ENCODE measurements at regions not wholly inside any gene's neighbourhood (a gene's known extent, or its start where the extent isn't known, plus 50 kb on each side); places are given as distances from the start of the nearest gene placed in this dataset.

GRCh38 chr6:155996151-155996550 lies 540.5 kb upstream of the NOX3 start:
- Histone ChIP-seq H3K4me1 (ENCODE audit: insufficient read depth, low read length, poor library complexity, severe bottlenecking) (no peaks in the 10 kb centered on the region), H3K9me2 (ENCODE audit: insufficient read depth, low read length) (no peaks in the 10 kb centered on the region), H3K4me2 (ENCODE audit: low read length) (no peak overlapping the region), H2AFZ (ENCODE audit: low read length) (no peak overlapping the region), H3K9me3 (ENCODE audit: low read length) (no peaks in the 10 kb centered on the region), H4K20me1 (ENCODE audit: insufficient read depth, low read length) (no peaks in the 10 kb centered on the region), H3K27ac (ENCODE audit: low read depth, low read length, poor library complexity, severe bottlenecking) (no peak overlapping the region), H3K36me3 (ENCODE audit: insufficient read depth, low read length) (no peaks in the 10 kb centered on the region), H3K79me2 (ENCODE audit: insufficient read depth, low read depth, low read length) (no peaks in the 10 kb centered on the region), H3K4me3 (ENCODE audit: low read depth, low read length, poor library complexity, severe bottlenecking) (no peak overlapping the region)
- POLR2A ChIA-PET = no interaction called here
- CTCF ChIA-PET (ENCODE audit: unreplicated experiment) = no interaction called here
- no peak for DNase-seq (ENCODE audit: low spot score)
- TF ChIP-seq CTCF (conservative IDR thresholded peaks at IDR 0.05; ENCODE audit: low read length) (no peak), EZH2phosphoT487 (IDR thresholded peaks at IDR 0.05; ENCODE audit: borderline replicate concordance, low read depth, low read length) (no peak)
- intact Hi-C loops (cut with micrococcal nuclease; ENCODE audit: unreplicated experiment) = no loop called here
- no TSS peak for BruUV-seq (replicated peaks)

- no peak for TF ChIP-seq CTCF (conservative IDR thresholded peaks at IDR 0.05; ENCODE audit: low read length)
- no peak for TF ChIP-seq EZH2phosphoT487 (IDR thresholded peaks at IDR 0.05; ENCODE audit: borderline replicate concordance, low read depth, low read length)
- no peaks in the 10 kb centered on the region for H3K9me2 ChIP-seq (ENCODE audit: insufficient read depth, low read length)
- no peaks in the 10 kb centered on the region for H3K36me3 ChIP-seq (ENCODE audit: insufficient read depth, low read length)
- no peaks in the 10 kb centered on the region for H4K20me1 ChIP-seq (ENCODE audit: insufficient read depth, low read length)
- no peak overlapping the region for H3K4me3 ChIP-seq (ENCODE audit: low read depth, low read length, poor library complexity, severe bottlenecking)
- no peak overlapping the region for H3K4me2 ChIP-seq (ENCODE audit: low read length)
- H3K4me1 ChIP-seq (ENCODE audit: insufficient read depth, low read length, poor library complexity, severe bottlenecking) = no peaks in the 10 kb centered on the region
- DNase-seq (ENCODE audit: low spot score) = no peak
- CTCF ChIA-PET (ENCODE audit: unreplicated experiment) = no interaction called here
- H3K79me2 ChIP-seq (ENCODE audit: insufficient read depth, low read depth, low read length) = no peaks in the 10 kb centered on the region
- intact Hi-C loops (cut with micrococcal nuclease; ENCODE audit: unreplicated experiment) = no loop called here
- POLR2A ChIA-PET = no interaction called here
- no TSS peak for BruUV-seq (replicated peaks)
- no peak overlapping the region for H2AFZ ChIP-seq (ENCODE audit: low read length)
- no peak overlapping the region for H3K27ac ChIP-seq (ENCODE audit: low read depth, low read length, poor library complexity, severe bottlenecking)
- no peaks in the 10 kb centered on the region for H3K9me3 ChIP-seq (ENCODE audit: low read length)
These were observed 539.6 kb upstream of the NOX3 start for GRCh38 chr6:155995281-155995680.

DNA sequence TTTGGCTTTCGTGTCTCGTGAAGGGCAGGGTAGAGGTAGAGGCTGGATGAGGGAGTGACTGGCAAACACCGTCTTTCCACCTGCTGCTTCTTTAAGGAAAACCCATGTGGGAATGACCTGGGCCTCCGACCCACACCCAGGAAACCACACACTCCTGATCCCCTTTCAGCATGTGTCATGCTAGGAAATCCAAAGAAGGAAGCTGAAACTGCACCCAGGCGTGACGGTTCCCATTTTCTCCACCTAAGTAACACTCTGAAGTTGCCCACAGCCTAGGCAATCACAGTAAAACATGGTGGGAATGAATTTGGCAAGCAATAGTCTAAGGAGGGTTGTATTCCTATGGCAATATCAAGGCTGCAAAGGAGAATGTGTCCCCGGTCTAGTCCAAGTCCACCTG lies 538.4 kb upstream of the NOX3 start:
- no peak for DNase-seq (ENCODE audit: low spot score)
- Histone ChIP-seq H3K4me2 (ENCODE audit: low read length) (no peak overlapping the region), H2AFZ (ENCODE audit: low read length) (no peak overlapping the region), H3K9me2 (ENCODE audit: insufficient read depth, low read length) (no peaks in the 10 kb centered on the region), H3K79me2 (ENCODE audit: insufficient read depth, low read depth, low read length) (no peaks in the 10 kb centered on the region), H3K27ac (ENCODE audit: low read depth, low read length, poor library complexity, severe bottlenecking) (no peak overlapping the region), H4K20me1 (ENCODE audit: insufficient read depth, low read length) (no peaks in the 10 kb centered on the region), H3K9me3 (ENCODE audit: low read length) (no peaks in the 10 kb centered on the region), H3K4me1 (ENCODE audit: insufficient read depth, low read length, poor library complexity, severe bottlenecking) (no peaks in the 10 kb centered on the region), H3K4me3 (ENCODE audit: low read depth, low read length, poor library complexity, severe bottlenecking) (no peak overlapping the region), H3K36me3 (ENCODE audit: insufficient read depth, low read length) (no peaks in the 10 kb centered on the region)
- no TSS peak for BruUV-seq (replicated peaks)
- no peak for TF ChIP-seq EZH2phosphoT487 (IDR thresholded peaks at IDR 0.05; ENCODE audit: borderline replicate concordance, low read depth, low read length)
- TF ChIP-seq CTCF (conservative IDR thresholded peaks at IDR 0.05; ENCODE audit: low read length) = no peak
- intact Hi-C loops (cut with micrococcal nuclease; ENCODE audit: unreplicated experiment) = no loop called here
- POLR2A ChIA-PET = interaction anchor here (0.7 kb wide), 1 partner anchor 374 kb away, joined by 3 read pairs; no protein-coding TSS in a partner anchor
- CTCF ChIA-PET (ENCODE audit: unreplicated experiment) = no interaction called here

All from OCI-LY7 (cell line).